Endothelial cell of umbilical vein (primary cell): ENCODE measurements at regions not wholly inside any gene's neighbourhood (a gene's known extent, or its start where the extent isn't known, plus 50 kb on each side); places are given as distances from the start of the nearest gene placed in this dataset.

ENCODE experiments used
- BruUV-seq: library from RNA; stranded (reverse); fragments of 400-500 nt; replicated peaks from 2 replicates; lab custom pipeline; 2021; lab: Mats Ljungman, UMichigan
- CTCF ChIA-PET: fragments of 300-600, 350-600 bp; sonication (Branson Sonifier 250); formaldehyde crosslinking; loops from one replicate; lab custom pipeline; 2021; ENCODE audit warnings: antibody characterized with exemption, inconsistent platforms; lab: Charles Lee
- POLR2A ChIA-PET: fragments of 300-600, 350-600 bp; sonication (Branson Sonifier 250); formaldehyde crosslinking; loops from one replicate; lab custom pipeline; 2021; ENCODE audit warnings: antibody characterized with exemption, inconsistent platforms; lab: Charles Lee
- DNase-seq: peaks from one replicate; pipeline ENCODE4 v3.0.0-alpha.2; 2011; ENCODE audit warnings: low read depth, low spot score
- FAIRE-seq: peaks from 2 replicates; lab custom pipeline; 2011; peaks lifted over from hg19 to GRCh38; lab: Jason Lieb, UNC
- H2AFZ ChIP-seq: 2 replicates; pipeline ENCODE4 v1.6.0; 2012; ENCODE audit warnings: low read depth, low read length, control low read depth, inconsistent platforms
- H3K27ac ChIP-seq: 2 replicates; pipeline ENCODE4 v1.5.1; 2011; ENCODE audit warnings: low read depth, mild to moderate bottlenecking, control low read depth, low read length, moderate library complexity; ENCODE audit not compliant: insufficient read depth
- H3K27me3 ChIP-seq, 2 experiments: 2 replicates each; pipeline versions ENCODE4 v1.6.0 to v1.6.1; 2011; ENCODE audit warnings: low read length in 2 of 2, mixed read lengths in 1 of 2; ENCODE audit not compliant: control insufficient read depth in 2 of 2, insufficient read depth in 2 of 2
- H3K36me3 ChIP-seq, 2 experiments: 2 replicates in 1 of 2; 3 replicates in 1 of 2; pipeline ENCODE4 v1.5.1; 2011; ENCODE audit warnings: low read length in 2 of 2, mild to moderate bottlenecking in 1 of 2, moderate library complexity in 1 of 2; ENCODE audit not compliant: control insufficient read depth in 2 of 2, insufficient read depth in 2 of 2; ENCODE audit errors: extremely low read depth in 1 of 2
- H3K4me1 ChIP-seq: 3 replicates; pipeline ENCODE4 v1.5.1; 2011; ENCODE audit warnings: mild to moderate bottlenecking, low read length; ENCODE audit not compliant: control insufficient read depth, insufficient read depth; ENCODE audit errors: extremely low read depth
- H3K4me2 ChIP-seq: 2 replicates; pipeline ENCODE4 v1.6.1; 2011; ENCODE audit warnings: low read length, control low read depth, mixed read lengths; ENCODE audit not compliant: insufficient read depth
- H3K4me3 ChIP-seq, 3 experiments: fragments of 200-600 bp in 1 of 3; sonication (generic), shearing (Covaris generic) in 1 of 3; replicated peaks in 1 of 3; 2 replicates each; pipeline ENCODE4 v1.5.1; 2011 to 2016; ENCODE audit warnings: control low read depth in 3 of 3, low read length in 3 of 3, mild to moderate bottlenecking in 2 of 3, inconsistent platforms in 1 of 3, low read depth in 1 of 3, moderate library complexity in 1 of 3; ENCODE audit not compliant: insufficient read depth in 1 of 3
- H3K79me2 ChIP-seq: 2 replicates; pipeline ENCODE4 v1.6.0; 2012; ENCODE audit warnings: low read length, inconsistent platforms; ENCODE audit not compliant: control insufficient read depth, insufficient read depth
- H3K9ac ChIP-seq: replicated peaks from 2 replicates; pipeline ENCODE3; 2011; ENCODE audit warnings: low read length, control low read depth; ENCODE audit not compliant: insufficient read depth; ENCODE audit errors: extremely low read depth
- H3K9me1 ChIP-seq: replicated peaks from 3 replicates; pipeline ENCODE4 v1.6.0; 2011; ENCODE audit warnings: mild to moderate bottlenecking, low read length; ENCODE audit not compliant: control insufficient read depth, insufficient read depth; ENCODE audit errors: extremely low read depth
- H3K9me3 ChIP-seq: replicated peaks from 2 replicates; pipeline ENCODE4 v1.5.1; 2012; ENCODE audit warnings: low read length, inconsistent platforms; ENCODE audit not compliant: control insufficient read depth, insufficient read depth
- H4K20me1 ChIP-seq: replicated peaks from 2 replicates; pipeline ENCODE3; 2011; ENCODE audit warnings: mild to moderate bottlenecking, low read length; ENCODE audit not compliant: control insufficient read depth, insufficient read depth; ENCODE audit errors: extremely low read depth
- EZH2 ChIP-seq: IDR thresholded peaks from 2 replicates; pipeline ENCODE4 v1.6.1; 2012; ENCODE audit warnings: borderline replicate concordance, low read depth, mild to moderate bottlenecking, moderate library complexity, low read length, inconsistent platforms; ENCODE audit not compliant: severe bottlenecking
- FOS ChIP-seq: IDR thresholded peaks from 2 replicates; pipeline ENCODE4 v1.6.1; 2011; ENCODE audit warnings: mild to moderate bottlenecking, low read length, moderate library complexity, borderline replicate concordance; ENCODE audit not compliant: insufficient read depth
- GATA2 ChIP-seq: IDR thresholded peaks from 2 replicates; pipeline ENCODE4 v1.7.0; 2011; ENCODE audit warnings: low read depth, mild to moderate bottlenecking, moderate library complexity, mixed read lengths, low read length; ENCODE audit not compliant: insufficient read length, insufficient read depth
- JUN ChIP-seq: IDR thresholded peaks from 2 replicates; pipeline ENCODE4 v1.6.1; 2011; ENCODE audit warnings: borderline replicate concordance, low read depth; ENCODE audit not compliant: insufficient read length, insufficient read depth
- MYC ChIP-seq: IDR thresholded peaks from one replicate; pipeline ENCODE4 v1.6.1; 2011; ENCODE audit warnings: mild to moderate bottlenecking, low read depth, low read length
- POLR2A ChIP-seq: IDR thresholded peaks from 2 replicates; pipeline ENCODE4 v1.6.1; 2012; ENCODE audit warnings: low read depth, mild to moderate bottlenecking, control low read depth, low read length
- POLR2AphosphoS5 ChIP-seq: IDR thresholded peaks from 2 replicates; pipeline ENCODE4 v1.6.1; 2012; ENCODE audit warnings: low read depth, mild to moderate bottlenecking, control low read depth, low read length, moderate library complexity; ENCODE audit not compliant: insufficient read depth
- dilution Hi-C: fragments of 300-500 bp; cut with MboI; formaldehyde crosslinking; loops from one replicate; pipeline ENCODE4 v1.15.0; 2019; ENCODE audit warnings: low sequenced_read_pairs; ENCODE audit not compliant: extremely low pct_ligation_motif_present
- intact Hi-C: fragments of 100-400 bp; cut with micrococcal nuclease; formaldehyde crosslinking; loops from one replicate; pipeline ENCODE4 v1.10.0; 2022

- Histone ChIP-seq H4K20me1 (no peaks in the 10 kb centered on the region), H3K9me3 (no peaks in the 10 kb centered on the region), H2AFZ (no peak overlapping the region), H3K4me1 (no peaks in the 10 kb centered on the region), H3K36me3 (no peaks in the 10 kb centered on the region), H3K79me2 (no peaks in the 10 kb centered on the region), H3K27me3 (peaks cover 4 to 10% of the 10 kb centered on the region in 2 experiments), H3K27ac (no peak overlapping the region), H3K4me2 (no peak overlapping the region), H3K9ac (no peak overlapping the region), H3K9me1 (no peaks in the 10 kb centered on the region), H3K4me3 (no peak overlapping the region)
- intact Hi-C loops (no loop called here), dilution Hi-C loops (no loop called here)
- CTCF ChIA-PET, result interaction anchor here (1.4 kb wide), 1 partner anchor 10 kb away, joined by 5 read pairs; no protein-coding TSS in a partner anchor
- DNase-seq (no peak), FAIRE-seq (no peak)
- POLR2A ChIA-PET, result no interaction called here
- no TSS peak for BruUV-seq
- TF ChIP-seq GATA2 (no peak), MYC (no peak), POLR2A (no peak), FOS (no peak), POLR2AphosphoS5 (no peak), JUN (no peak)
Observed at GRCh38 chr14:89721956-89722355, 232.6 kb downstream of the EFCAB11 start.

GRCh38 chr14:89720741-89721729 is 233.5 kb downstream of the EFCAB11 start:
- dilution Hi-C loops, result no loop called here
- H3K9ac ChIP-seq, result no peak overlapping the region
- no peak overlapping the region for H3K4me2 ChIP-seq
- no peak for DNase-seq
- H3K27me3 ChIP-seq, result peaks cover 4 to 10% of the 10 kb centered on the region in 2 experiments
- H3K79me2 ChIP-seq, result no peaks in the 10 kb centered on the region
- POLR2A ChIA-PET, result no interaction called here
- H3K4me1 ChIP-seq, result no peaks in the 10 kb centered on the region
- H2AFZ ChIP-seq, result no peak overlapping the region
- no peak overlapping the region for H3K27ac ChIP-seq
- no TSS peak for BruUV-seq
- intact Hi-C loops, result no loop called here
- FAIRE-seq, result no peak
- H3K4me3 ChIP-seq, result no peak overlapping the region
- H3K9me1 ChIP-seq, result no peaks in the 10 kb centered on the region
- TF ChIP-seq EZH2, result no peak
- H4K20me1 ChIP-seq, result no peaks in the 10 kb centered on the region
- H3K36me3 ChIP-seq, result no peaks in the 10 kb centered on the region
- no peaks in the 10 kb centered on the region for H3K9me3 ChIP-seq
- CTCF ChIA-PET, result interaction anchor here (0.6 to 1.4 kb wide), 3 partner anchors 11 to 572 kb away, joined by 3 to 5 read pairs (median 3); no protein-coding TSS in a partner anchor
